ENCODE measurements at regions not wholly inside any gene's neighbourhood (a gene's known extent, or its start where the extent isn't known, plus 50 kb on each side); places are given as distances from the start of the nearest gene placed in this dataset.

- TF ChIP-seq, protein P1, sequence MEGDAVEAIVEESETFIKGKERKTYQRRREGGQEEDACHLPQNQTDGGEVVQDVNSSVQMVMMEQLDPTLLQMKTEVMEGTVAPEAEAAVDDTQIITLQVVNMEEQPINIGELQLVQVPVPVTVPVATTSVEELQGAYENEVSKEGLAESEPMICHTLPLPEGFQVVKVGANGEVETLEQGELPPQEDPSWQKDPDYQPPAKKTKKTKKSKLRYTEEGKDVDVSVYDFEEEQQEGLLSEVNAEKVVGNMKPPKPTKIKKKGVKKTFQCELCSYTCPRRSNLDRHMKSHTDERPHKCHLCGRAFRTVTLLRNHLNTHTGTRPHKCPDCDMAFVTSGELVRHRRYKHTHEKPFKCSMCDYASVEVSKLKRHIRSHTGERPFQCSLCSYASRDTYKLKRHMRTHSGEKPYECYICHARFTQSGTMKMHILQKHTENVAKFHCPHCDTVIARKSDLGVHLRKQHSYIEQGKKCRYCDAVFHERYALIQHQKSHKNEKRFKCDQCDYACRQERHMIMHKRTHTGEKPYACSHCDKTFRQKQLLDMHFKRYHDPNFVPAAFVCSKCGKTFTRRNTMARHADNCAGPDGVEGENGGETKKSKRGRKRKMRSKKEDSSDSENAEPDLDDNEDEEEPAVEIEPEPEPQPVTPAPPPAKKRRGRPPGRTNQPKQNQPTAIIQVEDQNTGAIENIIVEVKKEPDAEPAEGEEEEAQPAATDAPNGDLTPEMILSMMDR (IDR thresholded peaks at IDR 0.05): no peak
- no peak for TF ChIP-seq POLR2A (IDR thresholded peaks at IDR 0.05)
- no peak for TF ChIP-seq POLR2AphosphoS5 (IDR thresholded peaks at IDR 0.05)
Measured at GRCh38 chr20:60642541-60642940, 609.5 kb upstream of the CDH4 start.

Measured in stomach (tissue), 4 donors.